ENCODE measurements at regions not wholly inside any gene's neighbourhood (a gene's known extent, or its start where the extent isn't known, plus 50 kb on each side); places are given as distances from the start of the nearest gene placed in this dataset.

- no peak overlapping the region for H3K4me3 ChIP-seq
- ATAC-seq, result peak; percentile 62 to 84 (median 78)
Observed at GRCh38 chrX:139213241-139213709, 317.3 kb upstream of the F9 start.

GRCh38 chrX:139211568-139212182 lies 318.9 kb upstream of the F9 start:
- 22 to 49% (median 31%) methylated on average over 8 of the region's 8 CpGs for WGBS, 3 donors
- peak overlapping the region; percentile 62 for H3K27ac ChIP-seq
- DNase-seq, result no peak
- H3K36me3 ChIP-seq (ENCODE audit: insufficient read depth in 1 of 2, low read depth in 1 of 2), result no peaks in the 10 kb centered on the region
- no peaks in the 10 kb centered on the region for H3K27me3 ChIP-seq (ENCODE audit: insufficient read depth in 3 of 3, low read length in 2 of 3)
- peak; percentile 66 to 73 (median 72) for ATAC-seq
- H3K4me3 ChIP-seq, result no peak overlapping the region
- no peak for TF ChIP-seq CTCF (IDR thresholded peaks at IDR 0.05)
- no peaks in the 10 kb centered on the region for H3K9me3 ChIP-seq
- intact Hi-C loops (cut with DNase I), result no loop called here
- H3K4me1 ChIP-seq, result peaks cover 5% of the 10 kb centered on the region

More at GRCh38 chrX:139213241-139213709, 317.3 kb upstream of the F9 start:
- intact Hi-C loops (cut with DNase I), result no loop called here
- no peaks in the 10 kb centered on the region for H3K36me3 ChIP-seq (ENCODE audit: insufficient read depth in 1 of 2, low read depth in 1 of 2)
- 50 to 73% (median 65%) methylated on average over 3 of the region's 3 CpGs for WGBS, 3 donors
- TF ChIP-seq CTCF (IDR thresholded peaks at IDR 0.05), result no peak
- peak overlapping the region; percentile 33 for H3K27ac ChIP-seq
- no peaks in the 10 kb centered on the region for H3K27me3 ChIP-seq (ENCODE audit: insufficient read depth in 3 of 3, low read length in 2 of 3)
- no peaks in the 10 kb centered on the region for H3K9me3 ChIP-seq
- no peak for DNase-seq
- H3K4me1 ChIP-seq, result peaks cover 5% of the 10 kb centered on the region

GRCh38 chrX:139209342-139209741 lies 321.2 kb upstream of the F9 start:
- 31 to 36% (median 35%) methylated on average over 5 of the region's 5 CpGs for WGBS, 3 donors
- ATAC-seq (peak in 1 of 4 donors; percentile 11), DNase-seq (no peak)
- Histone ChIP-seq H3K27me3 (ENCODE audit: insufficient read depth in 3 of 3, low read length in 2 of 3) (no peaks in the 10 kb centered on the region), H3K4me3 (no peak overlapping the region), H3K27ac (no peak overlapping the region), H3K36me3 (ENCODE audit: insufficient read depth in 1 of 2, low read depth in 1 of 2) (no peaks in the 10 kb centered on the region), H3K9me3 (no peaks in the 10 kb centered on the region), H3K4me1 (peaks cover 5% of the 10 kb centered on the region)
- no peak for TF ChIP-seq CTCF (IDR thresholded peaks at IDR 0.05)
- intact Hi-C loops (cut with DNase I), result no loop called here

- Histone ChIP-seq H3K4me1 (no peaks in the 10 kb centered on the region), H3K27ac (no peak overlapping the region), H3K27me3 (ENCODE audit: insufficient read depth in 3 of 3, low read length in 2 of 3) (peaks cover 0 to 6% (median 0%) of the 10 kb centered on the region in 3 donors), H3K36me3 (ENCODE audit: insufficient read depth in 1 of 2, low read depth in 1 of 2) (no peaks in the 10 kb centered on the region), H3K4me3 (no peak overlapping the region), H3K9me3 (no peaks in the 10 kb centered on the region)
- DNase-seq, result no peak
- no peak for TF ChIP-seq CTCF (IDR thresholded peaks at IDR 0.05)
- no peak for ATAC-seq
- intact Hi-C loops (cut with DNase I), result no loop called here
Observed at GRCh38 chrX:139207655-139208054, 322.9 kb upstream of the F9 start.

GRCh38 chrX:139206914-139207313 lies 323.6 kb upstream of the F9 start:
- 33 to 73% (median 73%) methylated on average over 3 of the region's 3 CpGs for WGBS, 3 donors
- ATAC-seq (no peak), DNase-seq (no peak)
- no peak overlapping the region for H3K4me3 ChIP-seq
- no peak for TF ChIP-seq CTCF (IDR thresholded peaks at IDR 0.05)
- H3K9me3 ChIP-seq, result no peaks in the 10 kb centered on the region
- H3K27ac ChIP-seq, result no peak overlapping the region
- no peaks in the 10 kb centered on the region for H3K36me3 ChIP-seq (ENCODE audit: insufficient read depth in 1 of 2, low read depth in 1 of 2)
- peaks cover 0 to 7% (median 0%) of the 10 kb centered on the region in 3 donors for H3K27me3 ChIP-seq (ENCODE audit: insufficient read depth in 3 of 3, low read length in 2 of 3)
- intact Hi-C loops (cut with DNase I), result no loop called here
- H3K4me1 ChIP-seq, result no peaks in the 10 kb centered on the region

Data from psoas muscle (tissue), 7 donors.